Smooth muscle cell of the brain vasculature (primary cell): ENCODE measurements at regions not wholly inside any gene's neighbourhood (a gene's known extent, or its start where the extent isn't known, plus 50 kb on each side); places are given as distances from the start of the nearest gene placed in this dataset.
"Not testable (repeated sequence)": the region's sequence is repeated elsewhere in the genome, so short reads cannot be mapped to it uniquely, and the experiment has no call there.

Experiments
- DNase-seq: peaks from one replicate; pipeline ENCODE4 v3.0.0-alpha.2; 2012; ENCODE audit warnings: low read depth, low spot score

GRCh38 chr10:52539463-52539862 lies 225.4 kb downstream of the DKK1 start:
- no peak for DNase-seq

- DNase-seq, result no peak
Measured at GRCh38 chr10:52540479-52540984, 226.5 kb downstream of the DKK1 start.

- DNase-seq, result no peak
Measured at GRCh38 chr10:52541006-52541473, 227.0 kb downstream of the DKK1 start.

- no peak for DNase-seq
Measured at GRCh38 chr10:52542906-52543305, 228.8 kb downstream of the DKK1 start.

GRCh38 chr10:52551046-52551445 lies 221.5 kb downstream of the MBL2 start:
- DNase-seq, result no peak

- no peak for DNase-seq
Measured at GRCh38 chr10:52558090-52558489, 214.5 kb downstream of the MBL2 start.

GRCh38 chr10:52561322-52561721 lies 211.3 kb downstream of the MBL2 start:
- no peak for DNase-seq

- DNase-seq, result no peak
Measured at GRCh38 chr10:52563360-52563759, 209.2 kb downstream of the MBL2 start.

- peak; percentile 39 for DNase-seq
Measured at GRCh38 chr10:52566471-52567246, 205.9 kb downstream of the MBL2 start.

GRCh38 chr10:52567247-52567580 lies 205.4 kb downstream of the MBL2 start:
- no peak for DNase-seq

- no peak for DNase-seq
Measured at GRCh38 chr10:52568309-52568708, 204.3 kb downstream of the MBL2 start.

GRCh38 chr10:52570490-52570889 lies 202.1 kb downstream of the MBL2 start:
- no peak for DNase-seq

GRCh38 chr10:52571018-52571417 lies 201.6 kb downstream of the MBL2 start:
- no peak for DNase-seq

- DNase-seq, result no peak
Measured at GRCh38 chr10:52571516-52572182, 200.9 kb downstream of the MBL2 start.

GRCh38 chr10:52573347-52573746 lies 199.2 kb downstream of the MBL2 start:
- DNase-seq, result no peak

GRCh38 chr10:52574697-52575096 lies 197.9 kb downstream of the MBL2 start:
- DNase-seq, result no peak

GRCh38 chr10:52577047-52577446 lies 195.5 kb downstream of the MBL2 start:
- DNase-seq, result no peak

GRCh38 chr10:52578871-52579405 lies 193.6 kb downstream of the MBL2 start:
- DNase-seq, result no peak

- not testable (repeated sequence) for DNase-seq
Measured at GRCh38 chr10:52581636-52582035, 190.9 kb downstream of the MBL2 start.

- DNase-seq, result no peak
Measured at GRCh38 chr10:52583336-52583735, 189.2 kb downstream of the MBL2 start.

GRCh38 chr10:52586710-52587109 lies 185.9 kb downstream of the MBL2 start:
- DNase-seq, result no peak

- DNase-seq, result no peak
Measured at GRCh38 chr10:52597189-52597863, 175.3 kb downstream of the MBL2 start.
